ENCODE measurements at regions not wholly inside any gene's neighbourhood (a gene's known extent, or its start where the extent isn't known, plus 50 kb on each side); places are given as distances from the start of the nearest gene placed in this dataset.

- TF ChIP-seq CTCF (conservative IDR thresholded peaks at IDR 0.05) = no peak
- no peak for TF ChIP-seq ZFX (IDR thresholded peaks at IDR 0.05)
- H3K27ac ChIP-seq = no peak overlapping the region
These were observed 112.2 kb upstream of the ALDH1B1 start for GRCh38 chr9:38280251-38280800.

- TF ChIP-seq CTCF (conservative IDR thresholded peaks at IDR 0.05) (no peak), ZFX (IDR thresholded peaks at IDR 0.05) (no peak)
- H3K27ac ChIP-seq = no peak overlapping the region
These were observed 113.4 kb upstream of the ALDH1B1 start for GRCh38 chr9:38278931-38279679.

GRCh38 chr9:38278457-38278856 is 114.0 kb upstream of the ALDH1B1 start:
- TF ChIP-seq CTCF (conservative IDR thresholded peaks at IDR 0.05) (no peak), ZFX (IDR thresholded peaks at IDR 0.05) (no peak)
- no peak overlapping the region for H3K27ac ChIP-seq

- TF ChIP-seq ZFX (IDR thresholded peaks at IDR 0.05) (no peak), CTCF (conservative IDR thresholded peaks at IDR 0.05) (no peak)
These were observed 114.8 kb upstream of the ALDH1B1 start for GRCh38 chr9:38277601-38278200.

GRCh38 chr9:38276771-38277439 is 115.6 kb upstream of the ALDH1B1 start:
- TF ChIP-seq CTCF (conservative IDR thresholded peaks at IDR 0.05) (no peak), ZFX (IDR thresholded peaks at IDR 0.05) (no peak)
- H3K27ac ChIP-seq = no peak overlapping the region

More at GRCh38 chr9:38277601-38278200, 114.8 kb upstream of the ALDH1B1 start:
- H3K27ac ChIP-seq = no peak overlapping the region

- no peak overlapping the region for H3K27ac ChIP-seq
- no peak for TF ChIP-seq CTCF (conservative IDR thresholded peaks at IDR 0.05)
- TF ChIP-seq ZFX (IDR thresholded peaks at IDR 0.05) = no peak
These were observed 117.7 kb upstream of the ALDH1B1 start for GRCh38 chr9:38274800-38275199.

- TF ChIP-seq CTCF (conservative IDR thresholded peaks at IDR 0.05) (no peak), ZFX (IDR thresholded peaks at IDR 0.05) (no peak)
- H3K27ac ChIP-seq = no peak overlapping the region
These were observed 119.8 kb upstream of the ALDH1B1 start for GRCh38 chr9:38272710-38273109.
